H1 (cell line): ENCODE measurements at regions not wholly inside any gene's neighbourhood (a gene's known extent, or its start where the extent isn't known, plus 50 kb on each side); places are given as distances from the start of the nearest gene placed in this dataset.

Experiments
- JUND ChIP-seq: IDR thresholded peaks from 2 replicates; pipeline ENCODE4 v1.6.1; 2011; ENCODE audit warnings: mild to moderate bottlenecking, improper control_type of control experiment, low read length
- POLR2AphosphoS5 ChIP-seq: IDR thresholded peaks from 2 replicates; pipeline ENCODE4 v1.6.1; 2011; ENCODE audit warnings: low read depth, low read length
- SIX5 ChIP-seq: IDR thresholded peaks from 2 replicates; pipeline ENCODE4 v1.6.1; 2011; ENCODE audit warnings: mild to moderate bottlenecking, low read depth, low read length
- TCF12 ChIP-seq: IDR thresholded peaks from 2 replicates; pipeline ENCODE4 v1.6.1; 2011; ENCODE audit warnings: low read depth, mild to moderate bottlenecking, low read length
- USF2 ChIP-seq: IDR thresholded peaks from 2 replicates; pipeline ENCODE4 v1.6.1; 2011; ENCODE audit warnings: low read length, improper control_type of control experiment
- ZNF274 ChIP-seq: IDR thresholded peaks from 2 replicates; pipeline ENCODE4 v1.7.0; 2012; ENCODE audit warnings: low read length, borderline replicate concordance; ENCODE audit errors: extremely low read depth

GRCh38 chr14:82837611-82838140 is 1304.0 kb upstream of the SEL1L start (continued):
- no peak for TF ChIP-seq SIX5
- no peak for TF ChIP-seq JUND
- no peak for TF ChIP-seq ZNF274
- no peak for TF ChIP-seq POLR2AphosphoS5
- TF ChIP-seq TCF12: no peak
- no peak for TF ChIP-seq USF2
